SK-N-SH treated with all-trans-retinoic acid at 6 μM for 48 hours (cell line): ENCODE measurements at regions not wholly inside any gene's neighbourhood (a gene's known extent, or its start where the extent isn't known, plus 50 kb on each side); places are given as distances from the start of the nearest gene placed in this dataset.

ENCODE experiments used
- ZFP30 ChIP-seq: fragments of 450-650 bp; formaldehyde crosslinking; IDR thresholded peaks from 2 replicates; pipeline ENCODE4 v1.5.0; 2022; ENCODE audit warnings: mild to moderate bottlenecking, moderate library complexity
- ZNF70 ChIP-seq: fragments of 450-650 bp; formaldehyde crosslinking; IDR thresholded peaks from 2 replicates; pipeline ENCODE4 v1.5.0; 2020; ENCODE audit warnings: mild to moderate bottlenecking, moderate library complexity
- ZNF8 ChIP-seq: fragments of 450-650 bp; formaldehyde crosslinking; IDR thresholded peaks from 2 replicates; pipeline ENCODE4 v1.5.0; 2020; ENCODE audit warnings: mild to moderate bottlenecking, moderate library complexity
- TF ChIP-seq, protein P1 (sequence below): fragments of 250-450 bp; sonication (Bioruptor Pico); IDR thresholded peaks from 2 replicates; pipeline ENCODE4 v1.5.1; 2020; ENCODE audit warnings: low read depth, mild to moderate bottlenecking, moderate library complexity
- TF ChIP-seq, protein P2 (sequence below): fragments of 250-450 bp; sonication (Bioruptor Pico); IDR thresholded peaks from 2 replicates; pipeline ENCODE4 v1.8.0; 2020; ENCODE audit warnings: mild to moderate bottlenecking, moderate library complexity, borderline replicate concordance

DNA sequence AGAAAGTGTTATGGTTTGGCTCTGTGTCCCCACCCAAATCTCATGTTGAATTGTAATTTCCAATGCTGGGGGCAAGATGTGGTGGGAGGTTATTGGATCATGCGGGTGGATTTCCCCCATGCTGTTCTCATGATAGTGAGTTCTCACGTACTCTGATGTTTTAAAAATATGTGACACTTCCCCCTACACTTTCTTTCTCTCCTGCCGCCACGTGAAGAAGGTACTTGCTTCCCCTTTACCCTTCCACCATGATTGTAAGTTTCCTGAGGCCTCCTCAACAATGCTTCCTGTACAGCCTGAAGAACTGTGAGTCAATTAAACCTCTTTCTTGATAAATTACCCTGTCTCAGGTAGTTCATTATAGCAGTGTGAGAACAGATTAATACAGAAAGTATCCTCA, 150.8 kb downstream of the TMEM200A start:
- TF ChIP-seq ZNF8 (no peak), ZNF70 (no peak), ZFP30 (CRISPR knock-in tag) (no peak)
- TF ChIP-seq, protein P1, sequence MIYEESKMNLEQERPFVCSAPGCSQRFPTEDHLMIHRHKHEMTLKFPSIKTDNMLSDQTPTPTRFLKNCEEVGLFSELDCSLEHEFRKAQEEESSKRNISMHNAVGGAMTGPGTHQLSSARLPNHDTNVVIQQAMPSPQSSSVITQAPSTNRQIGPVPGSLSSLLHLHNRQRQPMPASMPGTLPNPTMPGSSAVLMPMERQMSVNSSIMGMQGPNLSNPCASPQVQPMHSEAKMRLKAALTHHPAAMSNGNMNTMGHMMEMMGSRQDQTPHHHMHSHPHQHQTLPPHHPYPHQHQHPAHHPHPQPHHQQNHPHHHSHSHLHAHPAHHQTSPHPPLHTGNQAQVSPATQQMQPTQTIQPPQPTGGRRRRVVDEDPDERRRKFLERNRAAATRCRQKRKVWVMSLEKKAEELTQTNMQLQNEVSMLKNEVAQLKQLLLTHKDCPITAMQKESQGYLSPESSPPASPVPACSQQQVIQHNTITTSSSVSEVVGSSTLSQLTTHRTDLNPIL (CRISPR knock-in tag): no peak
- TF ChIP-seq, protein P2, sequence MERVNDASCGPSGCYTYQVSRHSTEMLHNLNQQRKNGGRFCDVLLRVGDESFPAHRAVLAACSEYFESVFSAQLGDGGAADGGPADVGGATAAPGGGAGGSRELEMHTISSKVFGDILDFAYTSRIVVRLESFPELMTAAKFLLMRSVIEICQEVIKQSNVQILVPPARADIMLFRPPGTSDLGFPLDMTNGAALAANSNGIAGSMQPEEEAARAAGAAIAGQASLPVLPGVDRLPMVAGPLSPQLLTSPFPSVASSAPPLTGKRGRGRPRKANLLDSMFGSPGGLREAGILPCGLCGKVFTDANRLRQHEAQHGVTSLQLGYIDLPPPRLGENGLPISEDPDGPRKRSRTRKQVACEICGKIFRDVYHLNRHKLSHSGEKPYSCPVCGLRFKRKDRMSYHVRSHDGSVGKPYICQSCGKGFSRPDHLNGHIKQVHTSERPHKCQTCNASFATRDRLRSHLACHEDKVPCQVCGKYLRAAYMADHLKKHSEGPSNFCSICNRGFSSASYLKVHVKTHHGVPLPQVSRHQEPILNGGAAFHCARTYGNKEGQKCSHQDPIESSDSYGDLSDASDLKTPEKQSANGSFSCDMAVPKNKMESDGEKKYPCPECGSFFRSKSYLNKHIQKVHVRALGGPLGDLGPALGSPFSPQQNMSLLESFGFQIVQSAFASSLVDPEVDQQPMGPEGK (CRISPR knock-in tag): no peak
